Tibial artery (tissue), 4 donors: ENCODE measurements at regions not wholly inside any gene's neighbourhood (a gene's known extent, or its start where the extent isn't known, plus 50 kb on each side); places are given as distances from the start of the nearest gene placed in this dataset.
"Not testable (repeated sequence)": the region's sequence is repeated elsewhere in the genome, so short reads cannot be mapped to it uniquely, and the experiment has no call there.

Experiments used
- DNase-seq, 2 donors: peaks; one replicate each; pipeline ENCODE4 v3.0.0-alpha.2; 2019
- H3K27ac ChIP-seq, 2 donors: fragments of 200-600 bp; sonication (generic) in 1 of 2; 1 replicate in 1 of 2; 2 replicates in 1 of 2; pipeline ENCODE4 v1.5.1; 2018 to 2019; ENCODE audit warnings: mild to moderate bottlenecking in 1 of 2
- H3K27me3 ChIP-seq, 2 donors: fragments of 200-600 bp; sonication (generic) in 1 of 2; one replicate each; pipeline versions ENCODE4 v1.5.1 to v1.6.0; 2016 to 2019
- H3K36me3 ChIP-seq, 3 donors: fragments of 200-600 bp; sonication (generic) in 2 of 3; one replicate each; pipeline ENCODE4 v1.5.1; 2016 to 2019; ENCODE audit warnings: mild to moderate bottlenecking in 2 of 3
- H3K4me1 ChIP-seq, 4 donors: fragments of 200-600 bp; sonication (generic) in 2 of 4; 1 replicate in 3 of 4; 2 replicates in 1 of 4; pipeline ENCODE4 v1.5.1; 2016 to 2019
- H3K4me3 ChIP-seq, 2 donors: fragments of 200-600 bp; sonication (generic) in 1 of 2; 1 replicate in 1 of 2; 2 replicates in 1 of 2; pipeline ENCODE4 v1.5.1; 2018 to 2019; ENCODE audit warnings: mild to moderate bottlenecking in 2 of 2
- H3K9me3 ChIP-seq, 3 donors: fragments of 200-600 bp; sonication (generic) in 1 of 3; one replicate each; pipeline ENCODE4 v1.5.1; 2016 to 2019
- intact Hi-C: fragments of 100-400 bp; cut with DNase I; formaldehyde crosslinking; loops from one replicate; pipeline ENCODE4 v1.15.0; 2023; ENCODE audit warnings: low total_unique reads
- TF ChIP-seq, protein P1 (sequence below), 2 experiments: fragments of 200-600 bp in 1 of 2; fragments of 450-650 bp in 1 of 2; IDR thresholded peaks; one replicate each; pipeline ENCODE4 v1.5.1; 2017 to 2019; ENCODE audit warnings: antibody characterized with exemption in 2 of 2, mild to moderate bottlenecking in 1 of 2, moderate library complexity in 1 of 2

DNA sequence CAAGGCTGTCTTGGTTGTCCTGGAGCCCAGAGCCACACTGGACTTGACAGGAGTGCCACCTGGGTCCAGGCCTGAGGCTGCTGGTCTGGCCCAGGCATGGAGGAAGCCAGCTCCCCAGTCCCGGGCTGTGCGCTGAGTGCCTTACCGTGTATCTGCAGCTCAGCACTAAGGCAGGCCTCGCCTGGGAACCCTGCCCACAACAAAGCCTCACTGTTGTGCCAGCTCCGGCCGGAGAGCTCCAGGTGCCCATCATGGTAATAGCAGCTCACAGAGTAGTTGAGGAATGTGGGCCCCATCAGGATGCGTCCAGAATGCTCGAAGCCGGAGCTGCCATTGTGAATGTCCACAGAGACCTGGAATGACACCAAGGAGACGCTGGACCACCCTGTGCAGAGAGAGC, 72.2 kb downstream of the RMI2 start:
- no peaks in the 10 kb centered on the region for H3K4me1 ChIP-seq
- no peaks in the 10 kb centered on the region for H3K9me3 ChIP-seq
- H3K27ac ChIP-seq: no peak overlapping the region
- H3K4me3 ChIP-seq: no peak overlapping the region
- TF ChIP-seq, protein P1, sequence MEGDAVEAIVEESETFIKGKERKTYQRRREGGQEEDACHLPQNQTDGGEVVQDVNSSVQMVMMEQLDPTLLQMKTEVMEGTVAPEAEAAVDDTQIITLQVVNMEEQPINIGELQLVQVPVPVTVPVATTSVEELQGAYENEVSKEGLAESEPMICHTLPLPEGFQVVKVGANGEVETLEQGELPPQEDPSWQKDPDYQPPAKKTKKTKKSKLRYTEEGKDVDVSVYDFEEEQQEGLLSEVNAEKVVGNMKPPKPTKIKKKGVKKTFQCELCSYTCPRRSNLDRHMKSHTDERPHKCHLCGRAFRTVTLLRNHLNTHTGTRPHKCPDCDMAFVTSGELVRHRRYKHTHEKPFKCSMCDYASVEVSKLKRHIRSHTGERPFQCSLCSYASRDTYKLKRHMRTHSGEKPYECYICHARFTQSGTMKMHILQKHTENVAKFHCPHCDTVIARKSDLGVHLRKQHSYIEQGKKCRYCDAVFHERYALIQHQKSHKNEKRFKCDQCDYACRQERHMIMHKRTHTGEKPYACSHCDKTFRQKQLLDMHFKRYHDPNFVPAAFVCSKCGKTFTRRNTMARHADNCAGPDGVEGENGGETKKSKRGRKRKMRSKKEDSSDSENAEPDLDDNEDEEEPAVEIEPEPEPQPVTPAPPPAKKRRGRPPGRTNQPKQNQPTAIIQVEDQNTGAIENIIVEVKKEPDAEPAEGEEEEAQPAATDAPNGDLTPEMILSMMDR (IDR thresholded peaks at IDR 0.05): no peak
- no peaks in the 10 kb centered on the region for H3K36me3 ChIP-seq
- DNase-seq: no peak
- no peaks in the 10 kb centered on the region for H3K27me3 ChIP-seq
- intact Hi-C loops: loop anchor here (5.0 kb wide), 1 partner anchor 70 kb away; no protein-coding TSS in a partner anchor

DNA sequence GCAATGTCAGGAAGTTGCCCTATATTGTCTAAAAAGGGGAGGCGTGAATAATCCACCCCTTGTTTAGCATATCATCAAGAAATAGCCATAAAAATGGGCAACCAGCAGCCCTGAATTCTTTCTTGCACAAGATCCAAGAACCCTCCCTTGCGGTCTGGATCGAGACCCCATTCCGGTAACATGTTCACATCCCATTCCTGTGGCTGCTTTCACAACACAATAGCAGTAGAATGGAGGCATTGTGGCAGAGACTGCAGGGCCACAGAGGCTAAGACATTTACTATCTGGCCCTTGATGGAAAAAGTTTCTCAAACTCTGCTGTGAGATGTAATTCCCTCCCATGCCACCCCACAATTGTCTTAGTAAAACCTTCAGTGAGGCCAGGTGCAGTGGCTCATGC, 73.2 kb downstream of the RMI2 start:
- Histone ChIP-seq H3K36me3 (no peaks in the 10 kb centered on the region), H3K27me3 (no peaks in the 10 kb centered on the region), H3K27ac (no peak overlapping the region), H3K4me3 (no peak overlapping the region), H3K9me3 (no peaks in the 10 kb centered on the region), H3K4me1 (no peaks in the 10 kb centered on the region)
- TF ChIP-seq, protein P1 (IDR thresholded peaks at IDR 0.05): no peak
- no peak for DNase-seq
- intact Hi-C loops: loop anchor here (5.0 kb wide), 1 partner anchor 69 kb away; no protein-coding TSS in a partner anchor

DNA sequence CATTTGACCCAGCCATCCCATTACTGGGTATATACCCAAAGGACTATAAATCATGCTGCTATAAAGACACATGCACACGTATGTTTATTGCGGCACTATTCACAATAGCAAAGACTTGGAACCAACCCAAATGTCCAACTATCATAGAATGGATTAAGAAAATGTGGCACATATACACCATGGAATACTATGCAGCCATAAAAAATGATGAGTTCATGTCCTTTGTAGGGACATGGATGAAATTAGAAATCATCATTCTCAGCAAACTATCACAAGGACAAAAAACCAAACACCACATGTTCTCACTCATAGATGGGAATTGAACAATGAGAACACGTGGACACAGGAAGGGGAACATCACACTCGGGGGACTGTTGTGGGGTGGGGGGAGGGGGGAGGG, 74.8 kb downstream of the RMI2 start:
- H3K9me3 ChIP-seq, H3K27me3 ChIP-seq, H3K4me3 ChIP-seq, intact Hi-C loops, H3K4me1 ChIP-seq, H3K36me3 ChIP-seq, DNase-seq, H3K27ac ChIP-seq: not testable (repeated sequence)

DNA sequence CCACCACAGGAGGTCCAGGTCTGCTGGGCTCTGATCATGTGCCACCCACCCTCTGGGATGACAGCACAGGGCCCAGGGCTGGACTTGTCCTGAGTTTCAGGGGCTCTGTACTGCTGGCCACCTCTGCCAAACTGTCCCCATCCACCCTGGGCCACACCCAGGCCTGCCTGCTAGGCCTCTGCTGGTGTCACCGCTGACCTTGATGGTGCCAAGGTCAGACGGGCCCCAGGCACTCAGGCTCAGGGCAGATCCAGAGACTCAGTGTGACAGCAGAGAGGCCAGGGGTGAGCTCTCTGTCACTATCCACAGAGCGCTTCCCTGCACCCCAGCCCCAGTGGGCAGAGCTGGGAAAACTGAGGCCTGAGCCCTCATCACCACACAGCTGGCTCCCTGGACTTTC, 75.6 kb downstream of the RMI2 start:
- Histone ChIP-seq H3K9me3 (no peaks in the 10 kb centered on the region), H3K4me3 (no peak overlapping the region), H3K27ac (no peak overlapping the region), H3K27me3 (no peaks in the 10 kb centered on the region), H3K36me3 (no peaks in the 10 kb centered on the region), H3K4me1 (no peaks in the 10 kb centered on the region)
- TF ChIP-seq, protein P1 (IDR thresholded peaks at IDR 0.05): no peak
- no peak for DNase-seq
- intact Hi-C loops: no loop called here

DNA sequence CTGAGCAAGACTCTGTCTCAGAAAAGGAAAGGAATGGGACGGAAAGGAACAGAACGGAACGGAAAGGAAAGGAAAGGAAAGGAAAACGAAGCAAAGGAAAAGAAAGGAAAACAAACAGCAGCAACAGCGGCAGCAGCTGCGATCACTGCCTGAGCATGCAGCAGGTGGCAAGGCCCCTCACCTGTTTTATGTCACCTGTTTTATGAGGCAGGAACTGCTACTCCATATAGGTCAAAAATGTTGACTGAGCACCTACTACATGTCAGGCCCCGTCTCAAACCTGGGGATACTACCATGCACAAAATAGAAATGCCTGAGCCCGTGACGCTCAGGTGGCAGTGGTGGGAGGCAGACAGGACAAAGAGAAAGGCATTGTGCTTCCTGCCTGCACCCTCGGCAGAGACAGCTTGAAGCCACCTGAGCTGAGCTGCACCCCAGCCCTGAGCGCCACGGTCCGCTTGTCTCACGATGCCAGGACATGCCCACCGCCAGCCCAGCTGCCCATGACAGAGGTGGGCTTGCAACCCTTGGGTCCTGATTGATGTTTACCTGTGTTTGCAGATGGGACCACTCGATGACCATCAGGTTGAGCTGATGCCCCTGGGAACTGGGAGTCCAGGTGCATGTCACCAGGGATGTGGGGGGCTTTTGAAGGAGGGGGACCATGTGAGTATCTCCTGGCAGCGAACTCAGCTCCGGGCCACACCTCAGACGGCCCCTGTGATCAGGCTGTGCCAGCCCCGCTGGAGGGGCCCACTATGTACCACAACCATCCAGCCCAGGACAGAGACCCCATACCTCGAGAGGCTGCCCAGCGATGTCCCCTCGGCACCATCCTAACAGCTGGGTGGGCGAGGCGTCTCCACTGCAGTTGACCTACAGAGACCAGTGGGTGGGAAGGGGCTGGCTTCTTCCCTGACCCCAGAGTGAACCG, 77.4 kb downstream of the RMI2 start:
- TF ChIP-seq, protein P1 (IDR thresholded peaks at IDR 0.05): no peak
- no peaks in the 10 kb centered on the region for H3K4me1 ChIP-seq
- intact Hi-C loops: no loop called here
- DNase-seq: no peak
- H3K36me3 ChIP-seq: no peaks in the 10 kb centered on the region
- no peak overlapping the region for H3K4me3 ChIP-seq
- H3K9me3 ChIP-seq: no peaks in the 10 kb centered on the region
- no peaks in the 10 kb centered on the region for H3K27me3 ChIP-seq
- H3K27ac ChIP-seq: no peak overlapping the region

DNA sequence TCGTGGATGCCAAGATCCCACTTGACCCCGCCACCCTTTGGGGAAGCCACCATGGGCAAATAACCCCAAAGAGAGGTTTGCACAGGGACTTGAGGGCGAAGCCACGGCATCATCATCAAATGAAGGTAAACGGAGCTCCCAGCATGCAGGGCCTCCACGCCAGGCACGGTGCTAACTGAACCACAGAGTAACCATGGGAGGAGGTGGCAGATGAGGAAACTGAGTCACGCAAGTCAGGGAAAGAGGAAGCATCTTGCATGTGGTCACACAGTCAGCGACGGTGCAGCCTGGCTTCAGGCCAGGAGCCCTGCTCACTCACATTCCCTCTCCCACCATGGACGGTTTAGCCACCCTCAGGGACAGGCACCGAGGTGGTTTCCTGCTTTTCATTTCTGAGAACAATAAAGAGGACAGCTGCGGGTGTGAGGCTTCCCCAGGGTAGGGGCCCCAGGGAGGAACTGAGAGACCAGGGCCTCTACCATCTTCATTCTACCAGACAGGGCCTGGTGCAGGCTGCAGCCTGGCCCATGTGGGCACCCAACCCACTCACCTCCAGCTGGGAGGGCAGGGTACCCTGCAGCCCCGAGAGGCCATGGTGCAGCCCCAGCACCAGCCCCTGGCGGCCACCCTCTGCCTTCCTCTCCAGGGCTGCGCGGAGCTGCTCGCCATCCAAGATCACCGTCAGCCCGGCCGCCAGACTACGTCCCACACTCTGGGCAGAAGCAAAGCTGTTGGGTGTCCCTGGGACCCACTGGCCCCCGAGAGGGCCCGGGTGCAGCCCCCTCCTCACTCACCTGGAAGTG, 78.3 kb downstream of the RMI2 start:
- Histone ChIP-seq H3K4me3 (no peak overlapping the region), H3K4me1 (no peaks in the 10 kb centered on the region), H3K9me3 (no peaks in the 10 kb centered on the region), H3K27me3 (no peaks in the 10 kb centered on the region), H3K27ac (no peak overlapping the region), H3K36me3 (no peaks in the 10 kb centered on the region)
- TF ChIP-seq, protein P1 (IDR thresholded peaks at IDR 0.05): no peak
- DNase-seq: no peak
- intact Hi-C loops: no loop called here
